Mucosa of descending colon (tissue), 3 donors: ENCODE measurements at regions not wholly inside any gene's neighbourhood (a gene's known extent, or its start where the extent isn't known, plus 50 kb on each side); places are given as distances from the start of the nearest gene placed in this dataset.

Source experiments
- ATAC-seq: fragments of 200-7000 bp; cut with Tn5 transposase; one replicate; pipeline ENCODE4 v1.9.1; 2020; ENCODE audit warnings: mild to moderate bottlenecking, moderate library complexity
- DNase-seq, 3 donors: peaks; one replicate each; pipeline ENCODE4 v3.0.0-alpha.2; 2020
- H3K36me3 ChIP-seq: fragments of 200-600 bp; one replicate; pipeline ENCODE4 v1.8.0; 2021; ENCODE audit warnings: low read depth, mild to moderate bottlenecking
- H3K4me1 ChIP-seq: fragments of 200-600 bp; one replicate; pipeline ENCODE4 v1.8.0; 2021; ENCODE audit warnings: low read depth, mild to moderate bottlenecking
- H3K4me3 ChIP-seq: fragments of 200-600 bp; one replicate; pipeline ENCODE4 v1.8.0; 2021; ENCODE audit warnings: mild to moderate bottlenecking
- H3K9me3 ChIP-seq: fragments of 200-600 bp; one replicate; pipeline ENCODE4 v1.8.0; 2021; ENCODE audit warnings: mild to moderate bottlenecking
- CTCF ChIP-seq: fragments of 200-600 bp; IDR thresholded peaks from one replicate; pipeline ENCODE4 v1.8.0; 2022; ENCODE audit warnings: antibody characterized with exemption, mild to moderate bottlenecking
- intact Hi-C, 2 donors: fragments of 100-400 bp; cut with DNase I in 1 of 2; cut with micrococcal nuclease in 1 of 2; formaldehyde crosslinking; loops; one replicate each; pipeline versions ENCODE4 v1.11.0 to v1.11.1; 2022; cut with DNase I, micrococcal nuclease
- donor health status: DM: no; HTN: no; CAD: no; lungs with moderate emphysema.
- donor health status: DM: no; HTN: no; CAD: no.
- donor health status: DM: no; HTN: yes; CAD: no.

- DNase-seq (no peak), ATAC-seq (peak; percentile 57)
- Histone ChIP-seq H3K36me3 (no peaks in the 10 kb centered on the region), H3K4me1 (peaks cover 15% of the 10 kb centered on the region), H3K4me3 (no peak overlapping the region), H3K9me3 (no peaks in the 10 kb centered on the region)
- intact Hi-C loops: no loop called here
- no peak for TF ChIP-seq CTCF
Measured at GRCh38 chr13:34152409-34152808, 334.5 kb downstream of the RFC3 start.

GRCh38 chr13:34152996-34153395 lies 335.0 kb downstream of the RFC3 start:
- intact Hi-C loops: no loop called here
- no peak for TF ChIP-seq CTCF
- Histone ChIP-seq H3K36me3 (no peaks in the 10 kb centered on the region), H3K9me3 (no peaks in the 10 kb centered on the region), H3K4me1 (peaks cover 15% of the 10 kb centered on the region), H3K4me3 (no peak overlapping the region)
- ATAC-seq: no peak
- DNase-seq: no peak

- intact Hi-C loops: no loop called here
- Histone ChIP-seq H3K4me1 (peaks cover 15% of the 10 kb centered on the region), H3K4me3 (no peak overlapping the region), H3K9me3 (no peaks in the 10 kb centered on the region), H3K36me3 (no peaks in the 10 kb centered on the region)
- DNase-seq: no peak
- TF ChIP-seq CTCF: no peak
- ATAC-seq: no peak
Measured at GRCh38 chr13:34153428-34154180, 335.7 kb downstream of the RFC3 start.

GRCh38 chr13:34155931-34156607 lies 338.1 kb downstream of the RFC3 start:
- Histone ChIP-seq H3K4me1 (peaks cover 15% of the 10 kb centered on the region), H3K9me3 (no peaks in the 10 kb centered on the region), H3K4me3 (no peak overlapping the region), H3K36me3 (no peaks in the 10 kb centered on the region)
- intact Hi-C loops: no loop called here
- no peak for TF ChIP-seq CTCF
- peak; percentile 57 for ATAC-seq
- peak in 1 of 3 donors; percentile 18 for DNase-seq

GRCh38 chr13:34156841-34157365 lies 339.0 kb downstream of the RFC3 start:
- H3K4me1 ChIP-seq: peaks cover 22% of the 10 kb centered on the region
- ATAC-seq (peak; percentile 97), DNase-seq (peak; percentile 72 to 86 (median 76))
- no peaks in the 10 kb centered on the region for H3K36me3 ChIP-seq
- no peaks in the 10 kb centered on the region for H3K9me3 ChIP-seq
- intact Hi-C loops: no loop called here
- no peak overlapping the region for H3K4me3 ChIP-seq
- TF ChIP-seq CTCF: no peak
